ENCODE measurements at regions not wholly inside any gene's neighbourhood (a gene's known extent, or its start where the extent isn't known, plus 50 kb on each side); places are given as distances from the start of the nearest gene placed in this dataset.

DNA sequence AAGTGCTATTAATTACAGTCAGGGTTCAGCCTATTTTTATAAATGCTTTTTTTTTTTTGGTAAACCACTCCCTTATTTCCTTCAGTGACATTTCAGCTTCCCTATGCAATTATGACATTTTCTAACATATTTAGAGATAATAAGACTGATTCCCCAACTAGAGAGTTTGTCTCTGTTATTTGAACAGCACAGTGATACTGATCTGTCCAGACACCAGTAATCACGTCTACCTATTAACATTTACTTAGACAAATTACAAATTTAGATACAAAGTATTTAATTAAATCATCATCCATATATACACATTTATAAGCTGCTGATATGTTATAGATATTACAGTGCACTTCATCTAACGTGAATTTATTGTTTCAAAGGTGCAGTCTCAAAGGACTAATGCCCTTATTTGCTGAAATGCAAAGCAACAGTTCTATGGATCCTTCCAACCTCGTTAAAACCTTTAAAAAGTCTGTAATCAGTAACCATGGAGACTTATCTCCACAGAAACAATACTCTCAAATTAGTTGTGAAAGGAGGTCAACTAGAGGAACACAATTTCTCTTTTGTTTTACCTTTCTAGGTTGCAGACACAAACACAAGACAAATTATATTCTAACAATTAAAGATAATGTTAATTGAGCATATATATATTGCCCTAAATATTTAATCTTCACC, 1531.1 kb downstream of the SI start:
- TF ChIP-seq, protein P1, sequence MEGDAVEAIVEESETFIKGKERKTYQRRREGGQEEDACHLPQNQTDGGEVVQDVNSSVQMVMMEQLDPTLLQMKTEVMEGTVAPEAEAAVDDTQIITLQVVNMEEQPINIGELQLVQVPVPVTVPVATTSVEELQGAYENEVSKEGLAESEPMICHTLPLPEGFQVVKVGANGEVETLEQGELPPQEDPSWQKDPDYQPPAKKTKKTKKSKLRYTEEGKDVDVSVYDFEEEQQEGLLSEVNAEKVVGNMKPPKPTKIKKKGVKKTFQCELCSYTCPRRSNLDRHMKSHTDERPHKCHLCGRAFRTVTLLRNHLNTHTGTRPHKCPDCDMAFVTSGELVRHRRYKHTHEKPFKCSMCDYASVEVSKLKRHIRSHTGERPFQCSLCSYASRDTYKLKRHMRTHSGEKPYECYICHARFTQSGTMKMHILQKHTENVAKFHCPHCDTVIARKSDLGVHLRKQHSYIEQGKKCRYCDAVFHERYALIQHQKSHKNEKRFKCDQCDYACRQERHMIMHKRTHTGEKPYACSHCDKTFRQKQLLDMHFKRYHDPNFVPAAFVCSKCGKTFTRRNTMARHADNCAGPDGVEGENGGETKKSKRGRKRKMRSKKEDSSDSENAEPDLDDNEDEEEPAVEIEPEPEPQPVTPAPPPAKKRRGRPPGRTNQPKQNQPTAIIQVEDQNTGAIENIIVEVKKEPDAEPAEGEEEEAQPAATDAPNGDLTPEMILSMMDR (conservative IDR thresholded peaks at IDR 0.05): no peak
- H3K9ac ChIP-seq (ENCODE audit: extremely low read depth, low read length, poor library complexity, severe bottlenecking): no peak overlapping the region
- no peak overlapping the region for H3K27ac Mint-ChIP-seq
- H3K27me3 Mint-ChIP-seq (ENCODE audit: insufficient read depth): no peaks in the 10 kb centered on the region
- H3K36me3 ChIP-seq (ENCODE audit: control insufficient read depth, insufficient read depth, low read length): no peaks in the 10 kb centered on the region
- no peak overlapping the region for H3K27ac ChIP-seq (ENCODE audit: low read depth, low read length)
- H3K27me3 ChIP-seq (ENCODE audit: control insufficient read depth, insufficient read depth, low read length, poor library complexity, severe bottlenecking): no peaks in the 10 kb centered on the region
- 69% methylated on average over 3 of the region's 3 CpGs; no CpG with 5 or more reads in 1 of the 2 experiments for WGBS, 2 experiments (ENCODE audit: insufficient coverage in 1 of 2, insufficient read length in 1 of 2)
- peaks cover 5% of the 10 kb centered on the region for H3K4me1 ChIP-seq (ENCODE audit: control insufficient read depth, insufficient read depth, low read length)
- DNase-seq: no peak
- H3K9me3 ChIP-seq (ENCODE audit: control insufficient read depth, low read length): no peaks in the 10 kb centered on the region
- no peak overlapping the region for H3K4me3 Mint-ChIP-seq
- peaks cover 22% of the 10 kb centered on the region for H3K4me1 Mint-ChIP-seq
- peaks cover 11% of the 10 kb centered on the region for H3K9me3 Mint-ChIP-seq
- H3K36me3 Mint-ChIP-seq (ENCODE audit: low read depth): peaks cover 3% of the 10 kb centered on the region
- peak overlapping the region; percentile 1 for H3K4me3 ChIP-seq (ENCODE audit: low read length)

DNA sequence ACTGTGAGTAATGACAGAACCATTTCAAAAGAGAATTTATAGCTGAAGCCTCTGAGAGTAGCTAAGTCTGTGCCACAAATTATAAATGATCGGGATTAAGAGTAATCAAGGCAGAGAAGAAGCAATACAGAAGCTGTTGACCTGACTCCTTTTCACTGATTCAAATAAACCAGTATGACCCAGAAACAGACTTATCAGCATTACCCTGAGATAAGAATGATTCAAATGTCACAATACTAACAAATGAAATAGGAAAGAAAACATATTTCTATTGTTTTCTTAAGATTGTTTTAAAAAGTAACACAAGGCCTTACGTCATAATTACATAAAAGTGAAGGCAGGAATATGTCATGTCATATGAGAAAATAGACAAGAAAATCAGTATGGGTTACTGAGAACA, 1534.6 kb downstream of the SI start:
- no peaks in the 10 kb centered on the region for H3K36me3 ChIP-seq (ENCODE audit: control insufficient read depth, insufficient read depth, low read length)
- Mint-ChIP-seq H3K27me3 (ENCODE audit: insufficient read depth) (no peaks in the 10 kb centered on the region), H3K27ac (no peak overlapping the region), H3K4me3 (no peak overlapping the region), H3K9me3 (no peaks in the 10 kb centered on the region), H3K36me3 (ENCODE audit: low read depth) (no peaks in the 10 kb centered on the region), H3K4me1 (peaks cover 13% of the 10 kb centered on the region)
- TF ChIP-seq, protein P1 (conservative IDR thresholded peaks at IDR 0.05): no peak
- 94% methylated on average over 2 of the region's 2 CpGs; no CpG with 5 or more reads in 1 of the 2 experiments for WGBS, 2 experiments (ENCODE audit: insufficient coverage in 1 of 2, insufficient read length in 1 of 2)
- no peaks in the 10 kb centered on the region for H3K27me3 ChIP-seq (ENCODE audit: control insufficient read depth, insufficient read depth, low read length, poor library complexity, severe bottlenecking)
- DNase-seq: no peak
- H3K4me3 ChIP-seq (ENCODE audit: low read length): no peak overlapping the region
- H3K27ac ChIP-seq (ENCODE audit: low read depth, low read length): no peak overlapping the region
- H3K9ac ChIP-seq (ENCODE audit: extremely low read depth, low read length, poor library complexity, severe bottlenecking): no peak overlapping the region
- H3K4me1 ChIP-seq (ENCODE audit: control insufficient read depth, insufficient read depth, low read length): peaks cover 5% of the 10 kb centered on the region
- no peaks in the 10 kb centered on the region for H3K9me3 ChIP-seq (ENCODE audit: control insufficient read depth, low read length)

DNA sequence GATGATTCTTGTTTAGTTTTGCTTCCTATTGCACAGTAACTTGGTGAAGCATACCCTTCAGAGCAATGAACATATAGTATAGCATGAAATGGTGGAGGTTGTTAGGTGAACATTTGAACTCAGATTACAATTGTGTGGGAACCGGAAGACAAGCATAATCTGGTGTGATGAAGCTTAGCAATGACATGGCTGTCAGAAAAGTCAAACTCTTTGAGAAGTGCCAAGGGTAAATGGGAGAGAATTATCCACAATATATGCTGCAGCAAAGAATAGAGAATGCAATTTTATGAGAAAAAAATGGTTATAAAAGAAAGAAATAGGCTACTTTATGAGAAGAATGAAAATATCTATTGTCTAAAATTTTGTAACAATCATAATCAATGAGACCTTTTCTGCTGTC, 1536.7 kb downstream of the SI start:
- Mint-ChIP-seq H3K9me3 (no peaks in the 10 kb centered on the region), H3K27ac (no peak overlapping the region), H3K4me3 (no peak overlapping the region), H3K27me3 (ENCODE audit: insufficient read depth) (no peaks in the 10 kb centered on the region), H3K4me1 (peaks cover 2% of the 10 kb centered on the region), H3K36me3 (ENCODE audit: low read depth) (no peaks in the 10 kb centered on the region)
- WGBS, 2 experiments (ENCODE audit: insufficient coverage in 1 of 2, insufficient read length in 1 of 2): 83 to 98% methylated on average over 1 of the region's 1 CpG
- H3K9me3 ChIP-seq (ENCODE audit: control insufficient read depth, low read length): no peaks in the 10 kb centered on the region
- TF ChIP-seq, protein P1 (conservative IDR thresholded peaks at IDR 0.05): no peak
- H3K4me1 ChIP-seq (ENCODE audit: control insufficient read depth, insufficient read depth, low read length): no peaks in the 10 kb centered on the region
- no peaks in the 10 kb centered on the region for H3K36me3 ChIP-seq (ENCODE audit: control insufficient read depth, insufficient read depth, low read length)
- no peak overlapping the region for H3K27ac ChIP-seq (ENCODE audit: low read depth, low read length)
- DNase-seq: no peak
- H3K27me3 ChIP-seq (ENCODE audit: control insufficient read depth, insufficient read depth, low read length, poor library complexity, severe bottlenecking): no peaks in the 10 kb centered on the region
- no peak overlapping the region for H3K4me3 ChIP-seq (ENCODE audit: low read length)
- H3K9ac ChIP-seq (ENCODE audit: extremely low read depth, low read length, poor library complexity, severe bottlenecking): no peak overlapping the region
